HEK293T (cell line): ENCODE measurements at regions not wholly inside any gene's neighbourhood (a gene's known extent, or its start where the extent isn't known, plus 50 kb on each side); places are given as distances from the start of the nearest gene placed in this dataset.

Source experiments
- ARNT ChIP-seq: fragments of 450-650 bp; IDR thresholded peaks from 2 replicates; pipeline ENCODE4 v1.6.1; 2017; ENCODE audit warnings: mild to moderate bottlenecking
- BHLHE40 ChIP-seq: fragments of 450-650 bp; IDR thresholded peaks from 2 replicates; pipeline ENCODE4 v1.6.1; 2016; ENCODE audit warnings: mild to moderate bottlenecking, moderate library complexity, borderline replicate concordance
- CTBP1 ChIP-seq: fragments of 450-650 bp; IDR thresholded peaks from 2 replicates; pipeline ENCODE4 v1.6.1; 2016; ENCODE audit warnings: borderline replicate concordance
- ELF4 ChIP-seq: fragments of 450-650 bp; IDR thresholded peaks from 2 replicates; pipeline ENCODE4 v1.6.1; 2017; ENCODE audit warnings: antibody characterized with exemption
- FOXA1 ChIP-seq: fragments of 450-650 bp; IDR thresholded peaks from 2 replicates; pipeline ENCODE4 v1.6.1; 2016; ENCODE audit warnings: mild to moderate bottlenecking
- FOXK2 ChIP-seq: fragments of 450-650 bp; IDR thresholded peaks from 2 replicates; pipeline ENCODE4 v1.6.1; 2016; ENCODE audit warnings: mild to moderate bottlenecking
- FOXM1 ChIP-seq: fragments of 450-650 bp; IDR thresholded peaks from 2 replicates; pipeline ENCODE4 v1.6.1; 2017; ENCODE audit warnings: mild to moderate bottlenecking, borderline replicate concordance
- L3MBTL2 ChIP-seq: fragments of 450-650 bp; conservative IDR thresholded peaks from 2 replicates; pipeline ENCODE4 v1.6.1; 2016; ENCODE audit warnings: mild to moderate bottlenecking
- LEF1 ChIP-seq: fragments of 450-650 bp; IDR thresholded peaks from 2 replicates; pipeline ENCODE4 v1.6.1; 2017; ENCODE audit warnings: mild to moderate bottlenecking, borderline replicate concordance
- SP1 ChIP-seq: fragments of 450-650 bp; IDR thresholded peaks from 2 replicates; pipeline ENCODE4 v1.6.1; 2017
- SUZ12 ChIP-seq: fragments of 450-650 bp; IDR thresholded peaks from 2 replicates; pipeline ENCODE4 v1.6.1; 2016; ENCODE audit warnings: mild to moderate bottlenecking
- TARDBP ChIP-seq: fragments of 450-650 bp; IDR thresholded peaks from 2 replicates; pipeline ENCODE4 v1.6.1; 2016
- ZNF384 ChIP-seq: fragments of 450-650 bp; IDR thresholded peaks from 2 replicates; pipeline ENCODE4 v1.6.1; 2016

GRCh38 chr18:65459741-65460140 lies 291.1 kb upstream of the CDH7 start:
- TF ChIP-seq LEF1 (no peak), L3MBTL2 (no peak), FOXM1 (no peak), FOXK2 (no peak), TARDBP (no peak), SUZ12 (no peak), ZNF384 (no peak), FOXA1 (no peak), ELF4 (no peak), BHLHE40 (no peak), SP1 (no peak), ARNT (no peak), CTBP1 (no peak)
